ENCODE measurements at regions not wholly inside any gene's neighbourhood (a gene's known extent, or its start where the extent isn't known, plus 50 kb on each side); places are given as distances from the start of the nearest gene placed in this dataset.

DNA sequence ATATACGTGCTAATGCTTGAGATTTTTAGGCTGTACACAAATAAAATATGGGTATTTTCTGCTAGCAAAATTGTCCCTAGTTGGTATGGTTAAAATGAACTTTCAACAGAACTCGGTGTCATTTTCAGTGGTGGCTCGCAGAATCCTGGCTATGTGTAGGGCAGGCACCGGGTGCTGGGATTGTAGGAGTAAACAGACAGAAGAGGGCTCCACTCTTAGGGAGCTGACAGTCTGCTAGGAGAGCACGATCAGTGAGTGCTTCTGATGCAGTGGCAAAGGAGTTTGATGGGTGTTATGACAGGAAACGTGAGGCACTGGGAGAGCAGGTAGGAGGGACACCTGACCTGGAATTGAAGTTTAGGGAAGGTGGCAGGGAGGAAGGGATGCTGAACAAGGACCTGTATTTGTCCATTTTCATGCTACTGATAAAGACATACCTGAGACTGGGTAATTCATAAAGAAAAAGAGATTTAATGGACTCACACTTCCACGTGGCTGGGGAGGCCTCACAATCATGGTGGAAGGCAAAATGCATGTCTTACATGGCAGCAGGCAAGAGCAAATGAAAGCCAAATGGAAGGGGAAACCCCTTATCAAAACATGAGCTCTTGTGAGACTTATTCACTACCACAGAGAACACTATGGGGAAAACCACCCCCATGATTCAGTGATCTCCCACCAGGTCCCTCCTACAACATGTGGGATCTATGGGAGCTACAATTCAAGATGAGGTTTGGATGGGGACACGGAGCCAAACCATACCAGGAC, 105.4 kb upstream of the LCLAT1 start:
- no peak for DNase-seq

DNA sequence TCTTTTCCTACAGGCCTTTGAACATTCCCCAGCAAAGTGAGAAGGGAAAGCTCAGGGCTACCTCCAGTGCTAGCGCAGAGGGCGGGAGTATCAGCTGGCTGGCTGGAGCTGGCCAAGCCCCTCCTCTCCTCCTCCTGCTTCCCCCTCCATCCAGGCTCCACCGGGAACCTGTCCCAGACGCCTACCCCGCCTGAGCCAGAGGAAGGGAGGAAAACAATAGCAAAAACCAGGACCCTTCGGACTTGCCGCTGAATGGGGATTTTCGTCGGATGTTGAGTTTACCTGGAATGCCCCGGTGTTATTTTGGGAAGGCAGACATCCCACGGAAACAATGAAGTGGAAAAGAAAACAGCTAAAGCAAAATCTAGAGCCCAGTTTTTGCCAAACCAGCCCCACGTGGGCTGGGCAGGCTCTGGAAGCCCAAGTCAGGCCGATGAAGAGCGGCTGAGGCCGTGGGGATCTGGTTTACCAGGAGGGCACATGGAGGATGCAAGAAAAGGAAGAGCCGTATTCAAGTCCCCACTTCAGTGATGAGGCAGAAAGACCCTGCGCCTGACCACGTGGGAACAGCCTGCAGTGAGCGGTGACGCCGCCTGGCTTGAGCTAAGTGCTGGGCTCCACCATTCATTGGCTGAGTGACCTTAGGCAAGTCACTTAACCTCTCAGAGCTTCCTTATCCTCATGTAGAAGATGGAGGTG, 100.4 kb upstream of the LCLAT1 start:
- no peak for DNase-seq

DNA sequence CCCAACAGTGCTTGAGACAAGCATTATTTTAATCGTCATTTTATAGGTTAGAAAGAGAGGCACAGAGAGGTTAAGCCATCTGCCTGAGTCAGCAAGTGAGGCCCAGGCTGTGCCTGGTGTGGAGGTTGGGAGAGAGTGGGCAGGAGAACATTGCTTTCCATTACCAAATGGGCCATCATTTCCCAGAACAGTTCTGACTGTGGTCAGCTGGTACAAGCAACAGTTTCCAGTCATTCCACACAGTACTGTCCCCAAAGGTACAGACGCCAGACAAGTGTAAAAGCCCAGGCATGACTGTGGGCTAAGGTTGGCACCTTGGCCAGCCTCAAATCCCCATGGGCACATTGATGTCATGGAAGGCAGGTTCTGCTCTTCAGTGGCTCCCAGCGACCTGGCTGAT, 98.2 kb upstream of the LCLAT1 start:
- no peak for DNase-seq

DNA sequence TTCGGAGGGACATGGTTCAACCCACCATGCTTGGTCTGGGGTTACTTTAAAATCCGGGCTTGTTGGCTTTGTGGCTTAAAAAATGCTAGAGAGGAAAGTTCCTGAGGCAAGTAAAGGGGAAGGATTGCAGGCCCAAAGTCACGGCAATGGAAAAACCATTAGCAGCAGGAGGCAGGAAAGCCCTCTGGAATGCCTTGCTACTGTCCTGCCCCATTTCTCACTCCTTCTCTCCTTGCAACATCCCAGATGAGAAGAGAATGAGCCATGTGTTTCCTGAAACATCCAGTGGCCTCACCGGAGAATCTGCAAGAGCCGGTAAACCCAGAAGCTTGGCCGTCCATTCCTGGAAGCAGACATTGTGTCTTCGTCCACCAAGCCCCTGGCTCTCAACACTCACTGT, 97.4 kb upstream of the LCLAT1 start:
- no peak for DNase-seq

DNA sequence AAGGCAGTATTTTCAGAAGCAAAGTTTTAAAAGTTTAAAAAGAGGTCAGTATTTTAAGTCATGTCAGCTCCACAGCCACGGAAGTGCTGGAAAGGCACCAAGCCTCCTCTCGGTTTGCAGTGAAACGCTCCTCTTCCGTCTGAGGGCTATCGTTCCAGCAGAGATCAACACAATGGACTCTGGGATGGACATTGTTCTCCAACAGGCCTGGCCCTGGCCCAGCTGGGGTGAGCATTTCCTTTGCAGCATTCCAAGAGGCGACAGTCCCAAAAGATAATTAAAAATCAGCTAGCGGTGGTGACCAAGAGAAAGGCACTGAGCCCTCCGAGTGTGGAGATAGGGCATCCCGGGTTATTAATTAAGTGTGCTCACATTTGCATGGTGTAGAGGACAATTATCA, 95.9 kb upstream of the LCLAT1 start:
- no peak for DNase-seq

DNA sequence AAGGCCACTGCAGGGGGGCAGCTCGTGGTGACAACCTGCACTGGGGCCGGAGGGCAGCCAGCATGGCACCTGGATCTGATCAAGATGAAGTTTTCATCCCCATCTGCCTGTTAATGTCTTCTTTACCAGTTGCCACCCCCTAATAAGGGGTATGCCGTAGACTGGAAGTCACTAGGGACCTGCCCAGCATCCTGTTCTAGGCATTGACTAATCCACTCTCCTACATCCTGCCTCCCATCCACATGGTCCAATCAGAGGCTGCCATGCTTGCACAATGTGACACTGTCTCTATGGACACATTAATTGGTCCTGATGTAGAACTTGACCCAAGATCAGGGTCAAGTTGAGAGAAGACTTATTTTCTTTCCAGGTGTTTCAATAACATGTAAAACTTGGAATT, 95.1 kb upstream of the LCLAT1 start:
- DNase-seq = no peak

DNA sequence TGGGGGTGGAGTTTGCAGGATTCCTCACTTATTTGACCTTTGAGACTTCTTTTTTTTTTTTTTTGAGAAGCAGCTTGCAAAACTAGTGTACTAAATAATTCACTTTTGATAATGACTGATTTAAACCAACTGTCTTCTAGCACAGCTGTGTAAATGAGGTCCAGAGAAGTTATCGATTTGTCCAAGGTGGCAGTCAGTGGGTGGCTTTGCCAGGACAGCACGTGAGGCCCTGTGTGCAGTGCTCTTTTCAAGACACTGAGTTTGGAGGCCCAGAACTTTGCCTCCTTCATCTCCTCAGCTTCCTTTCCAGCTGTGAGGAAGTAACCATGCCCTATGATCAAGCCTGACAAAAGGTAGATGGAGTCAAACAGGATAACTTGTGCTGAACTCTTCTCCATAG, 92.9 kb upstream of the LCLAT1 start:
- no peak for DNase-seq

DNA sequence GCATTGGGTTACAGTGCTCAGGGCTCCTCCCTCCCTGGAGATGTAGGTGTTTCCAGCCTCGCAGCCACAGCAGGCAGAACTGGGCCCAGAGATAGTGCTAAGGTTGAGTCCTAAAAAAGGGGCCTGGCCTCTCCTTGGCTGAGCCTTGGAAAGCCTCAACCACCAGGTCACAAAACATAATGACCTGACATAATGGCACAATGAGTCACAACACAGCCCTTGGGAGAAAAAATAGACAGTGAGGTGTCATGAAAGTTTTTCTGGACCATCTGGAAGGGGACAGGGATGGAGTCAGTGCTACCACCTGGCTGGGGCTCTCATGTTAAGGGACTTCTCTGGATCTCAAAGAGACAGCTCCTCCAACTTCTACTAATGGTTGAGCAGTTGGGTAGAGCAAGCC, 92.4 kb upstream of the LCLAT1 start:
- DNase-seq = no peak

DNA sequence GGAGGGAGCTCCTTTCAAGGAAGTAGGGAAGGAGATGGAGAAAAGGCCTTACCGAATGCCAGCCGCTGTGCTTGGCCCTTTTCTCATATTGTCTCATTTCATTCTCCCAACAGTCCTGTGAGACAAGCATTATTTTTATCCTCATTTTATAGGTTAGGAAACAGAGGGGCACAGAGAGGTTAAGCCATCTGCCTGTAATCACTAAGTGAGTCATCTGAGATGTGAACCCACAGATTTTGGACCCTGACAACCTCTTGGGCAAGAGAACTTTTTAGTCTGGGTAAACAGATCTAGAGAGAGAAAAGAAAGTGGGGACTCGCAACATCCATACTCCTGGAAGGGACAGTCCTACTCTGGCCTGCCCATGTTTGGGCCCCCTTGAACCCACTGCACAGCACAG, 91.7 kb upstream of the LCLAT1 start:
- no peak for DNase-seq

DNA sequence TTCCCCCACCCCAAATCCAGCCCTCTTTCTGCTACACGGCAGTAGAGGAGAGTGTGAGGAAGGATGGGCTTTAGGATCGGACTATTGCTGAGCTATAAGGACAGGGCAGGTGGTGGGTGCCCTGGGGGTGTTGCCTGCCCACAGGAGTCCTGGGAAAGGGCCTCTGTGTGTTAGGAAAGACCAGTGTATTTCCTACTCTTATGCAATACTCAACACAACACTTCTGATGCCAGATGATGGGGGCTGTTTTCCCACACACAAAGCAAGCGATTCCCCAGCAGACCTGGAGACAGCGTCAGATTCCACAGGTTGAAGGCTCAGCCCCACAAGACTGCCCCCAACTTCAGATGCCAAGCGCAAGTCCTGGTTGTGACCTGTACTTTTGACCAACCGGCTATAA, 91.0 kb upstream of the LCLAT1 start:
- no peak for DNase-seq

DNA sequence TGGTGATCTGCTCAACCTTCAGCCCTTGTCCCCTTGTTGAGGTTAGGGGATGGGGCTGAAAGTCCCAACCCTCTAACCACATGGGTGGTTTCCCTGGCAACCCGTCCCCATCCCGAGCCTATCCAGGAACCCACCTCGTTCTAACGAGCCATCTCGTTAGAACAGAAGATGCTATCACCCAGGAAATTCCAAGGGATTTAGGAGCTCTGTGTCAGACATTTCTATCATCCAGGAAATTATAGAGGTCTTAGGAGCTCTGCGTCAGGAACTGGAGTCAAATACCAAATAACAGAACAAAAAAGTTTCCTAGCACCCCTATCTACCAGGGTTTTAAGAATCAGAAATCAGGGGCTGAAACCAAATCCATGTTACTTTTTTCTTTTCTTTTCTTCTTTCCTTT, 90.3 kb upstream of the LCLAT1 start:
- no peak for DNase-seq

DNA sequence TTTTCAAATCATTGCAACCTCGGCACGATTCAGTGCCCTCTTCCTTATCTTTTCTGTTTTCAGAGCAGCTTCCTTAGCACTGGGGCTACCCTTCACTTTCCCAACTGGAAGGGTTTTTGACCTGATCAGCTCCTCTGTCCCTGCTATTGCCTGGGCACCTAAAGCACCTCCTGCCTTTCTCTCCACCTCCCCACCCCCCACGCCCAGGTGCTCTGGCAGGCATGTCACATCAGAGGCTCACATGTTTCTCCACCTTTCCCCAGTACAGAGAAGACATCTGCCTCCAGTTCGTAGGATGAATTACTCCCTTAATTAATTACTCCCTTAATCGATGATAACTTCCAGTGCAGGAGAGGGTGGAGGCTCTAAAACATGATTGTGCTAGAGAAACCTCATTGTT, 88.7 kb upstream of the LCLAT1 start:
- DNase-seq = no peak

DNA sequence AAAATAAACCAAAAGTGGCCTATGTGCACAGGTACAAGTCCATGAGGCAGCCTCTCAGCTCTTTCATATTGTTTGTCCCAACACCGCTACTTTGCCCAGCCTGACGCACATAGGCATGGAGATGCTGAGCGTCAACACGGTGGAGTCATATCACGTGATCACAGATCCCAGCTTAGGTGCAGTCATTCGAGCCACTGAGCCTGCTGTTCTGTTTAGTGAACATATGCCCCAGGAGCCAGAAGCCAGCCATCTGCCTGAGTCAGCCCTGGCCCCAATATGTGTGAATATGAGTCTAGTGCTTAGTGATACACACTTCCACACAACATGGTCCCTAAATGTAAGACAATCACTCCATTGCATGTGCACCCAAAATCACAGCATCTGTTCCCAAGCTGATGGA, 88.2 kb upstream of the LCLAT1 start:
- DNase-seq = no peak

DNA sequence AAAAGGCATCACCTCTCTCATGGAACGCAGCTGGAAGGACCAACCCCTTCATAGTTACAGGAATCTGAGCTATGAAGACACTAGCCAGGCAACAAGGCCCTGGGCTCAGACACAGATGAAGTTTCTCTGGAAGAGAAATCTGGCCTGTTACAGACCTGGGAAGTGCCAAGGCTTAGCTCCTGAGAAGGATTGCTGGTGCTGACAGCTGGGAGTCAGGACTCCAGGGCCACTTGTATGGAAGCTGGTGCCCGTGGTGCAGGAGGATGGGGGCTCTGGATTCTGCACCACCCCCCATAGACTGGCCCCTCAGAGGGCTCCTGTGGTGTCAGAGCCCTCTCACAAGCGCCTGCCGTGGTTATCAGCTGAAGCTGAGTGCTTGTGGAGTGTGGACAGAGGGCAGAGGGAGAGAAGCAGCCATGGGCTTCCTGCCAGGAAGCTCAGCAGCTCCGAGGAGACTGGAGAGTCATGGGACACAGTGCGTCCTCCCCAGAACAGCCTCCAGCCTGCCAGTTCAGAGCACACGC, 87.3 kb upstream of the LCLAT1 start:
- no peak for DNase-seq

DNA sequence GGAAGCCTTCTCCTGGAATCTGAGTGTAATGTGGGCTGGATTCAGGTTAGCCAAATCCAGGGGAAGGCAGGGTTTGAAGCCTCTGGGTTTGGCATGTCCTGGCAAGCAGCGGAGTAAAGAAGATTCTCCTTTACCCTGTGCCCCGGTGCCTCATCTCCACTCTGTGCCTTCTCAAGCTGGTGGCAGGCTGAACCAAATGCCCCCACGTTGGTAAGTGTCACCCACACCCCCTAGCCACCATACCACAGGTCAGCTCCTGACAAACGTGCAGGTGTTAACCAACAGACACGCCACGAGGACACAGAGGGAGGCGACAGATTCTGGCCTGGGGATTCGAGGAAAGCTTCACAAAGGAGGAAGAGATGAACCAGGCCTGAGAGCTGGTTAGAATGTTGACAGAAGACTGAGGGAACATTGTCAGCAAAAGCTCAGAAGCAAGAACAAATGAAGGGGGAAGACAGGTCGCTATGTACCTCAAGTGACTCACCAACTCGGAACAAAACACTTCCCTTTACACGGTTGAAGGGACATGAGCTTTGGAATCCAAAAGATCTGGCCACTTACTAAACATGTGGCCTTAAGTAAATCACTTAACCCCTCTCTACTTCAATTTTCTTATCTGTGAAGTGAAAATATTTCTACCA, 85.2 kb upstream of the LCLAT1 start:
- DNase-seq = no peak

DNA sequence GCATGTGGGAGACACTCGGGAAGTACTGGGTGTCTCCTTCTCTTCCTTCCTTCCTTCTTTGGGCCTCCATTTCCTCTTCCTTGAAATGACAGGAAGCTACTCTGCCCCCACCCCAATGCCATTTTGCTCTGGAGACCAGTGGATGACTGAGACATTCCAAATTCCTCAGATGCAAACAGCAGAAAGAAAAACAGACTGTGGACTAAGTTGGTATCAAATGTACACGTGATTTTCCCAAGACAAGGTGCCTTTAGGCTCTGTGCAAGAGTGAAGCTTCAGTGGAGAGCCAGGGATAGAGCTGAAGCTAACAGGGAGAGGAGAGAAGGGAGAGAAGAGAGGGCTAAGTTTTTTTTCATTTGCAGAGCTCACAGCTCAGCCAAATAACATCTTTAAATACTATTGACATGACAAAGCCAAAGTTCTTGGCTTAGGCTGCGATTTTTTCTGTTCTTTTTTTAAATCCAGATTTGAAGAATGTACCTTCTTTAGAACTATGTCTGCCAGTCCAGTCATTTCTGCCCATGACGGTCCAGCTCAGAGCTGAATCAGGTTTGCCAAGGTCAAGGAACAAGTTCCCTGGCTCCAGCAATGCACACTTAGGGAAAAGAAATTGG, 84.5 kb upstream of the LCLAT1 start:
- DNase-seq = no peak

DNA sequence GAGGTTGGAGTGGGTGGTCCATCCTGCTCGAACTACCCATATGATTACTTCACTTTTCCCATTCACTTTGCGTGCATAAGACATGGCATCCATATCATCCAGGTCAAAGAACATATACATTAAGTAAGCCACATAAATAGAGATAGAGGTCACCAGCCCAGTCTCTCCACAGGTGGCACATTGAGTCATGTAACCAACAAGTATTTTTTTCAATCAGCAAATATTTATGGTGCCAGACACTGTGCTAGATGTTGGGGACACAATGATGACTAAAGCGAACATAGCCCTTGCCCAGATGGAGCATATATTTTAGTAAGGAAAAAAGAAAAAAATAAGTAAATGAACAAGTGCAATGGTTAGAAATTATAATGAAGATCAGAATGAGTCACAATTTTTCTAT, 83.6 kb upstream of the LCLAT1 start:
- no peak for DNase-seq

DNA sequence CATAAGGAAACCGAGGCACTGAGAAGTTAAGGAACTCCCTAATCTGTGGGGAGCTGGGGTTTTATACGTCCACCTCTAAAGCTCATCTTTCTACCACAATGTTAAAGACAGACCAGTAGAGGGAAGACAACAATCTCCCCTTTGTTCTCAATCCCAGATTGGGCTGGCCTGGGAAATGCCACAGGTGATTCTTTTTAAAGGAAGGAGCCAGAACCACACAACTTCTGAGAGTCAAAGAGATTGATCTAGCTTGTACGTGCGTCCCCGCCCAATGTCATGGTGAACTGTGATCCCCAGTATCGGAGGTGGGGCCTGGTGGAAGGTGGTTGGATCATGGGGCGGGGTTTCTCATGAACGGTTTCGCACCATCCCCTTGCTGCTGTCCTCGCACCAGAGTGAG, 81.8 kb upstream of the LCLAT1 start:
- no peak for DNase-seq

DNA sequence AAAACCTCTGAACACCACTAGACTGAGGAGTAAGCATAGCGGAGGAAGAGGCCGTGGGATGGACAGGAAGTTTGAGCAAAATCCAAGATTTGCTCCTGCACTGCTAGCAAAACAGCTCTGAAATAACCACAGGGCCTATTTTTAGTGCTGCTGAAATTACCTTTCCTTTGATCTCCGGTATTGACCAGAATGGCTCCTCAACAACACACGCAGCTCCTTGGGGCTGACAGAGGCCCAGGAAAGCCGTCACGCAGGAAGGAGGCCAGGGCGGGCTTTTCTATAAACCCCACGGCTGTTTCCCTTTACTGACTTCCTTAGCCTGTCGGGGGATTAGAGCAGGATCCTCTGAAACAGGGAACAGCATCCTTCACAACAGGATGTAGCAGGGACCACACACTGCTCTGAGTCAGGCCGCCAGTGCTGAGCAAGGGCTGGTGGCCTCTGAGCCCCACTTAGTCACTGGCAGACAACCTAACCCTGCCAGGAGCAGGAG, 80.8 kb upstream of the LCLAT1 start:
- DNase-seq = peak; percentile 46 to 51

DNA sequence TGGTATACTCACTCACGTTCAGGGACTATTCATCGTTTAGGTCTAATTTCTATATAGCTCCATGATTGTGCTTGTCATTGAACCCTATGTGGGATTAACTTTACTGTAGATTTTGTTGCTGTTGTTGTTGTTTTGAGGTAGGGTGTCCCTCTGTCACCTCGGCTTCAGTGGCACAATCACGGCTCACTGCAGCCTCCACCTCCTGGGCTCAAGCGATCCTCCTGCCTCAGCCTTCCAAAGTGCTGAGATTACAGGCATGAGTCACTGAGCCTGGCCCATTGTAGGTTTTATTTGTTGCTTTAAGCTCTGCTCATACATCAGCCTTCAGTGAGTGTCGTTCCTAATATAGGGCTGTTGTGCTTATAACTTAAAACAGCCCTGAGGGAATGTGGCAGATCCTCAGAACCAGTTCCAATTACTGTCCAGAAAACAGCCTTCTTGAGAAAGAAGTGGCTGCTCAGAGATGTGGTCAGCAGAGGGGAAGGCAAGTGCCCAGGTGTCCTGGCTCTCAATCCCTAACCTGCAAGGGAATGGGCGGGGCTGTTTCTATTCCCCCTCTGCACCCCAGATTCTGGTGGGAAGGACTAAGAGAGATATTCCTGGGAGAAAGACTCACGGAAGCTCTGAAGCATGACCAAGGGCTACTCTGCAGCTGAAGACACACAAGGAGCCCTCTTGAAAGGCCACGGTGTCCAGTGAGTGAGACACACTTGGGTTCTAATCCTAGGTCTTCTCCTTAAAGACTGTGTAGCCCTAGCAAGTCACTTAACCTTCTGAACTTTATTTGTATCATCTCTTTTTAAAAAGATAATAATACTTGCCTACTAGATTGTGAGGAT, 79.6 kb upstream of the LCLAT1 start:
- no peak for DNase-seq

DNA sequence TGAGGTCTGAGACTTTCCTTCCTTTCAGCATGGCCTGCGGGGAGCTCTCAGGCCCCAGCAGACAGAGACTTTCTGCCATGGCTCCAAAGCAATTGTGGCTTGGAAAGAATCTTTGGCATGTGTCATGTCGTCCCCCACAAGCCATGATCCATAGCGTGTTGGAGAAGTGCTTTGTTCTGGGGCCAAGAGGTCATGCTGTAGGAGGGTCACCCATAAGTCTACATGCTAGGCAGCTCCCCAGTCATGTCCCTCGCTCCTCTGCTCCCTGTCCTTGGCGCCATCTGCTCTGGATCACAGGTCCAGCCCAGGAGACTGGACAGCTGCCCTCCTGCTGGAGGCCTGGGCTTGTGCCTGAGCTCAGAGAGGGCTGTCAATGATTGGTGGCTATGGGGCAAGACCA, 78.8 kb upstream of the LCLAT1 start:
- no peak for DNase-seq

DNA sequence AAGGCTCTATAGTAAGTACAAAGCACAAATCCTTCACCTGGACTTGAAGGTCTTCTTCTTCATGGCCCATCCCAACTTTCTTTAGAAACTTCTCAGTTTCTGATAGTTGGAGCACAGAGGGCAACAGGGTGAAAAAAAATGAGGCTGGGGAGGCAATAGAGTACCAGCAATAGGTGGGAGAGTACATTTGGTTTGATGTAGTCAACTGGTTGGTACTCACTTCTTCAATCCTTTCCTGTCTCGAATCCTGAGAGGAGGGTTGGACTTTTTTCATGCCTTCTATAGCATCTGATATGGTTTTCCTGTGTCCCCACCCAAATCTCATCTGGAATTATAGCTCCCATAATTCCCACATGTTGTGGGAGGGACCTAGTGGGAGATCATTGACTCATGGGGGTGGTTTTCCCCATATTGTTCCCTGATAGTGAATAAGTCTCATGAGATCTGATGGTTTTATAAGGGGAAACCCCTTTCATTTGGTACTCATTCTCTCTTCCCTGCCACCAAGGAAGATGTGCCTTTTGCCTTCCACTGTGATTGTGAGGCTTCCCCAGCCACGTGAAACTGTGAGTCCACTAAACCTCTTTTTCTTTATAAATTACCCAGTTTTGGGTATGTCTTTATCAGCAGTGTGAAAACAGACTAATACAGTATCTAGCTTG, 75.9 kb upstream of the LCLAT1 start:
- no peak for DNase-seq
